Renal pelvis (tissue), 1 donor: ENCODE measurements at regions not wholly inside any gene's neighbourhood (a gene's known extent, or its start where the extent isn't known, plus 50 kb on each side); places are given as distances from the start of the nearest gene placed in this dataset.

Experiments used
- DNase-seq: peaks from one replicate; pipeline ENCODE4 v3.0.0-alpha.2; 2013

- no peak for DNase-seq
Measured at GRCh38 chr17:11081342-11081741, 159.7 kb upstream of the SHISA6 start.

DNA sequence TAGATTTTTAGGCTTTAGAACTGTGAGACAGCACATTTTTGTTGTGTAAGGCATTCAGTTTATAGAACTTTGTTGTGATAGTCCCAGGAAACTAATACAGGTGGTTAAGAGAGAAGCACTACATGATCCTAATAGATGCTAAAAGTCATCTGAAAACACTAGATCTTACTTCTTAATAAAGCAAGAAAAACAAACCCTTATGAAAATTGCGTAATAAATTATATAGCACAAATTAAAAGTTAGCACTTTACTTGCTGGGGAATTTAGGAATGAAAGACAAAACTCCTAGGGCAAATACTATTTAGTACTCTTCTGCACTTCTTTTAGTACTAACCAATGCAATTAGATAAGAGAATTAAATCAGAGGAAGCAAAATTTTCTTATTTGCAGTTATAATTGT lies 163.3 kb upstream of the SHISA6 start:
- no peak for DNase-seq

- no peak for DNase-seq
Measured at GRCh38 chr17:11074451-11074850, 166.6 kb upstream of the SHISA6 start.

- DNase-seq = no peak
Measured at GRCh38 chr17:11056926-11057325, 184.1 kb upstream of the SHISA6 start.

- no peak for DNase-seq
Measured at GRCh38 chr17:11053846-11054245, 187.2 kb upstream of the SHISA6 start.

DNA sequence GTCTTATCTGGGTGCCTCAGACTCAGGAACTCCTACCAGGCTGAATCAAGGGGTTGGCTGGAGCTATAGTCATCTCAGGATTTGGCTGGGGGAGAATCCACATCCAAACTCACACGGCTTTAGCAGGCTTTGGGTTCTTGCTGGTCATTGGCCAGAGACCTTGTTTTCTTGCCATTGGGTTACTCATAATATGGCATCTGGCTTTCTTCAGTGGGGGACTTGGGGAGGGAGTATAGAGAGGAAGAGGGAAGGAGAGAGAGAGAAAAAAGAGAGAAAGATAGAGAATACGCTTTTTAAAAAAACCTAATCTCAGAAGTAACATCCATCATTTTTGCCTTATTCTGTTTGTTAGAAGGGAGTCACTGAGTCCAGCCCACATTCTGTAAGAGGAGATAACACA lies 191.5 kb upstream of the SHISA6 start:
- no peak for DNase-seq

DNA sequence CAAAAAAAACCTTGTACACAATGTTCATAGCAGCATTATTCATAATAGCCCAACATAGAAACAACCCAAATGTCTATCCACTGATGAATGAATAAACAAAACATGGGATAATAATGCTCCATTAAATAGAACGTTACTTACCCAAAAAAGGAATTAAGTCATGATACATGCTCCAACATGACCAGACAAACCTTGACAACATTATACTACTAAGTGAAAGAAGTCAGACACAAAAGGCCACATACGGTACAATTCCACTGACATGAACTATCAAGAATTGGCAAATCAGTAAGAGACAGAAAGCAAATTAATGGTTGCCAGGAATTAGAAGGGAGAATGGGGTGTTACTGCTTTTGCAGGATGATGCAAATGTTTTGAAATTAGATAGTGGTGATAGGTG lies 193.8 kb upstream of the SHISA6 start:
- DNase-seq = no peak

DNA sequence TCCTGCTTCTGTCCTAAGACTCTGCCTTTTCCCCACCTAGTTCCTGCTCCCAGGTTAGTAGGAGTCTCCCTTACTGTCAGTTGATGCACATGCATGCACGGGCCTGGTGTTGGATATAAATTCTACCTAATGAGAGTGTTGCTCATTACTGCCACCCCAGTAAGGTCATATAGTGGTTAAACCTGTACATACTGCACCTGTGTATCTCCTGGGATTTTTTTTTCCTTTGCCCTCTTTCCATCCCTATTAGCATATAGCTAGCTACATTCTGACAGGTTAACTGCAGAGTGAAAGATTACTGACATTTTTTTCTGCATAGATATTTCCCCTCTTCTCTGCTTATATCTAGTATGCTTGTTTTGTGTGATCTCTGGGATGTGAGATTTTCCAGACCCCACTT lies 201.5 kb upstream of the PIRT start:
- no peak for DNase-seq

DNA sequence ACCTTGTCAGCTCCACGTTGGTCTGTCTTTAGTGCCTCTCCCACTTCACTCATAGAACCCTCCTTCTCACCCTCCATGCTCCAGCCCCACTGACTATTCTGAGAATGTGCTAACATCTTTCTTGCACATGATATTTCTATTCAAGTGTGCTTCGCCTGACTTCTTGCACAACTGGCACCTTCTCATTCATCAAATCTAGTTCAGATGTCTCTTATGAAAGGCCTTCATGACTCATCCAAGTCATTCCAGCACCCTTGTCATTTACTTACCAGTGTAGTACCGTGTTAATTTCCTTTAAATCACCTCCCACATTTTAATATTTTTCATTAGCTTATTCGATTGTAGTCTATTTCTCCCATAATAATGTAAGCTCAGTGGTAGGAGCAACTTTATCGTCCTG lies 197.8 kb upstream of the PIRT start:
- no peak for DNase-seq

- no peak for DNase-seq
Measured at GRCh38 chr17:11031787-11032186, 193.9 kb upstream of the PIRT start.

DNA sequence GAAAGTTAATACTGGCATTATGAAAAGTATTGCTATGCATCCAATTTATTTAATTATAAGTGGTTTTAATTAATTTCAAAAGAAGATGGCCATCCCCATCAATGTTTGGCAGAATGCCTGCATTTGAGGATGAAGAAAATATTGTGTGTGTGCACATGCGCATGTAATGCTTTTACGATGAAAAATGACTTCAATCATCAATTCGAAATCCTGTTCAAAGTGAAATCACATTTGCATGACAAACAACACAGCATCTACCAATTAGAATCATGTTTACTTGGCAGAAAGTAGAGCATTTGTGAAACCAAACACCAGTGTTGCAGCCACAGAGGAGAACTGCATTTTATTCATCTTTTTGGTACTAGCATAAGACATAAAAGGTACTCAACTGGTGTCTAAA lies 191.9 kb upstream of the PIRT start:
- DNase-seq = no peak

DNA sequence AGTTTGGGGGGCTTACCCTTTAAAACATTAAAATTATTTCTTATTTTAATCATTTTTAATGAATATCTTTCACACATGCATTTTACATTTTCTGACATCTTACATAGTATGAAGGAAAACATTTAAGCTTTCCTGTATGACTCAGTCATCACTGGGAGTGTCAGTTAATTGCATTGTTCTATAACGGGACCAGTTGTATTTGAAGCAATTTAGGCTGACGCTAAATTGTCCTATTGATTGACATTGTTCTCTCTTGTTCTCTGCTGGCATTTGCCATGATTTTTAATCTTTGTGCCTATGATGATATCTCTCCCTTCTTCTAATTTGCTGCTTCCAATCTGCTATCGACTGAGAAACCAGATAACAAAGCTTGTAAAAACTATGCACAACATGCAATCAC lies 190.5 kb upstream of the PIRT start:
- DNase-seq = no peak

- DNase-seq = no peak
Measured at GRCh38 chr17:11026903-11027302, 189.0 kb upstream of the PIRT start.

DNA sequence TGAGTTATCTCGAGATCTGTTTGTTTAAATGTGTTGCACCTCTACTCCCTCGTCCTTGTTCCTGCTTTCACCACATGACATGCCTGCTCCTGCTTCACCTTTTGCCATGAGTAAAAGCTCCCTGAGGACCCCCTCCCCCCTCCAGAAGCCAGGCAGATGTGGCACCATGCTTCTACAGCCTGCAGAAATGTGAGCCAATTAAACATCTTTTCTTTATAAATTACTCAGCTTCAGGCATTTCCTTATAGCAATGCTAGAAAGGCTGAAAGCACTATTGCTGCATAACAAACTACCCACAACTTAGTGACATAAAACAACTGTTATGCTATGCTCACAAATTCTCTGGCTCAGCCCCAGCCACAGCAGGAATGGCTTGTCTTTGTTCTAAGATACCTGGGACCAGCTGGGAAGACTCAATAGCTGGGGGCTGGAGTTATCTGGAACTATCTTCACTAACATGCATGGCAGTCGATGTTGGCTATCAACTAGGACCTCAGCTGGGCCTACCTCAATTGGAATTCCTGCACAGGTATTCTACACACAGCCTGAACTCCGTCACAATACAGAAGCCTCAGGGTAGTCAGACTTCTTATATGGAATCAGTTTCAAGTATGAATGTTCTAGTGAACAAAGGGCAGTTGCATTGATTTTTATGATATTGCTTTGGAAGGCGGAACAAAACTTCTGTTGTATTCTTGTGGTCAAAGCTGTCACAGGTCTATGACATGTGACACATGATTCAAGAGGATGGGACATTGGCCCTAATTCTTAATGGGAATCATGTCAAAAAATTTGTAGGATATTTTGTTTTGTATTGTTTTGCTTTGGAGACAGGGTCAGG lies 186.0 kb upstream of the PIRT start:
- DNase-seq = peak; percentile 28

- no peak for DNase-seq
Measured at GRCh38 chr17:11006530-11006929, 168.6 kb upstream of the PIRT start.

DNA sequence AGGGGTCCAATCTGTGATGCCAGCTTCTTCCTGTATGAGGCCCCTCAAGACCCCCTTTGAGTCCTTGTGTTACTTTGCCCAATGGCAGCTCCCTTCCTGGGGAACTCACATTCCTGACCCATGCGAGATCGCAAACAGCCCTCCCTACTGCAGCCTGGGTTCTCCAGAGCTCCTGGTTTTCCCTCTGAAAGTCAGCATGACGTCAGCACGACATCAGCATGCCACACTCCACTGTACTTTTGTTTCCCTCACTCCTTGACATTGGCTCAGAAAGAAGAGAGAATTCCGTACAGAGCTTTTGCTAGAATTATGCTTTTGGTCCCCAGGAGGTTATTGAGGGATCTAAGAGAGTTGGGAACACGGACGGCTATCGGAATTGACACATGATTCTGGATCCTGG lies 168.1 kb upstream of the PIRT start:
- DNase-seq = no peak

- DNase-seq = no peak
Measured at GRCh38 chr17:11002417-11002816, 164.5 kb upstream of the PIRT start.

DNA sequence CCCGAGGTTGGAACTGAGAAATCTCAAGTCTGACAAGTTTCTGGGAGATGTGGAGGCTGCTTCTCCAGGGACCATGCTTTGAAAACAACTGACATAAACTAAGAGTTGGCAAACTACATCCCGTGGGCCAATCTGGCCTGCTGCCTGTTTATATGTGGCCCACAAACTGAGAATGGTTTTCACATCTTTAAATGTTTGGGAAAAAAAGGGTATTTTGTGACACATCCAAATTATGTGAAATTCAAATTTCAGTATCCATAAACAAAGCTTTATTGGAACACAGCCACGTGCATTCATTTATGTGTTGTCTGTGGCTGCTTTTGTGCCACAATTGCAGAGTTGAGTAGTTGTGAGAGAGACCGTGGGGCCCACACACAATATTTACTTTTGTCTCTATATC lies 163.8 kb upstream of the PIRT start:
- DNase-seq = no peak

GRCh38 chr17:10999484-10999883 lies 161.6 kb upstream of the PIRT start:
- no peak for DNase-seq

GRCh38 chr17:10993126-10993525 lies 155.2 kb upstream of the PIRT start:
- DNase-seq = no peak

GRCh38 chr17:10992106-10992880 lies 154.4 kb upstream of the PIRT start:
- DNase-seq = peak; percentile 24

GRCh38 chr17:10987786-10988185 lies 149.9 kb upstream of the PIRT start:
- DNase-seq = no peak

DNA sequence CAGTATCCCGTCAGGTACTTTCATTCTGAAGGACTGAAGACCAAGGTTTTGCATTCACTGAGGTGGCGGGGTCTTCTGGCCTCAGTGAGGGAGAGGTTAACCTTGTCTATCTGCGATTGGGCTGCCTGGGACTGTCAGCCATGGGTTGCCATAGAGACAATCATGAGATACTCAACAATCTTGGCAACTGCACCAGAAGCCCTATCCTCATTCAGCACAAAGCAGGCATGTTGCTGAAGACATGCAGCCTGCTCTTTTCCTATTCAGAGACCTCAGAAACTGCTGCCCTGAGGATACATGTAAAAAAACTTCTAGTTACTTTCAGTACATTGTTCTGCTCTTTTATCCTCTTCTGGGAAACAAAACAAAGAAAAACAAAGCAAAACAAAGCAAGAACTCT lies 146.3 kb upstream of the PIRT start:
- no peak for DNase-seq

DNA sequence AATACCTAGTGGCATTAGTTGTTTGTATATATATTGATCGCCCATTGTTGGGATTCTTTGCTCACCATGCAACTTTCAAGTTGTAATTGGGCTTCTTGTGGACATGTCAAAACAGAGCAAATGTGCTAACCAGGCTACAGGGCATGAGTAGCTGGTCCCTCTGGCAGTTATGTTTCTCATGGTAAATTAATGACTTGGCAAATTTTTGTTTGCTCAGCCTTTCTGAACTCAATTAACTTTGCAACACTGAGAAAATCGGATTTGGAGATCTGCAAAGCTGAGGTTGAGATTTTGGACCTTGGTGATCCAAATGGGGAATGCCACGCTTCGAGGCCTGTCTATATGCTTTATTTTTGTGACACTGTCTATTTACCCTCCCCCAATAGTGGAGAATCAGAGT lies 138.5 kb upstream of the PIRT start:
- no peak for DNase-seq
